CD4-positive, alpha-beta T cell treated with Interleukin-6 at 100 ng/mL for 8 hours (primary cell): ENCODE measurements at regions not wholly inside any gene's neighbourhood (a gene's known extent, or its start where the extent isn't known, plus 50 kb on each side); places are given as distances from the start of the nearest gene placed in this dataset.
"Not testable (repeated sequence)": the region's sequence is repeated elsewhere in the genome, so short reads cannot be mapped to it uniquely, and the experiment has no call there.

Experiments
- DNase-seq: peaks from one replicate; pipeline ENCODE4 v3.0.0-alpha.2; 2020; ENCODE audit warnings: mixed read lengths, low spot score

DNA sequence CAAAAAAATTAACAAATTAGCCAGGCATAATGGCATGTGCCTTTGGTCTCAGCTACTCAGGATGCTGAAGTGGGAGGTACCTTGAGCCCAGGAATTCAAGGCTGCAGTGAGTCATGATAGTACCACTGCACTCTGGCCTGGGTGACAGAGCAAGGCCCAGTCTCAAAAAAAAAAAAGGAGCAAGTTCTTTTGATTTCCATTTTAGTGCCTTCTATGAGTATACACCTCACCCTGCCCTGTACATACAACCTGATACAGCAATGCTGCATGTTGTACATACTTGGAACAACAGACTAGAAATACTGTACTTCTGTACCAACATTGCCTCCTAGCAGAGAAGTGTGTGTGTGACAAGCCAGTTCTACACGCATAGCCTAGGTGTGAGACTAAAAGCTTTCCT lies 97.3 kb upstream of the CARMIL1 start:
- DNase-seq = no peak

DNA sequence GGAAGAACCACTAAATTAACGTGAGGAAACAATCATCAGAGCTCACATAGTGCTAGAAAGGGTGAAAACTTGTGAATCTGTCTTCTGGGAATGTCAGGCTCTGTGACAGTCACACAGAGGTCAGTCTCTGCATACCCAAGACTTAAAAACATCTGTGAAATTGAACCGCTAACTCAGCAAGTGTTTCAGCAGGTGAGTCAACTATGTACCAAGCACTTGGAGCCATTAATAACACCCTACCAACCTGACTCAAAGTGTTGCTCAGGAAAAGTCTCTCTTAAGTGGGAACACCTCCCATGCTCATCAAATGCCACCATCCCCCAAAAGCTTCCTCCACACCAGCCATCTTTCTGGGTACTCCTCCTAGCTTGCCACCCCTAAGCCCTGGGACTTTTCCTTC lies 92.3 kb upstream of the CARMIL1 start:
- DNase-seq = no peak

DNA sequence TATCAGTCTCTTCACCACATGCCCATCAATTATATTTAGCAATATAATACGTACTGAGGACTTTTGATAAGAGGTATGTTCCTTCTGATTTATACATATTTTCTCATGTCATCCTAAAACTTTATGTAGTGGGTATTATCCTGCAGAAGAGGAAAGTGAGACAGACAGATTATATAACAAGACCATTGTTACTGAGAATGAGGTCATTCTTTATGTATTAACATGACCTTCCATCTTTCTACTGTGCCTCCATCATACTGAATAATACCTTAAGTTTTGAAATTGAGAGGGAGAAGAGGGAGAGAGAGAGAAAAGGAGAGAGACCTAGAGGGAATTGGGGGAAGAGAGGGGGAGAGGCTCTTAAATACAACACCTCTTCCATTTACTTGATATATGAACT lies 90.9 kb upstream of the CARMIL1 start:
- DNase-seq = no peak

DNA sequence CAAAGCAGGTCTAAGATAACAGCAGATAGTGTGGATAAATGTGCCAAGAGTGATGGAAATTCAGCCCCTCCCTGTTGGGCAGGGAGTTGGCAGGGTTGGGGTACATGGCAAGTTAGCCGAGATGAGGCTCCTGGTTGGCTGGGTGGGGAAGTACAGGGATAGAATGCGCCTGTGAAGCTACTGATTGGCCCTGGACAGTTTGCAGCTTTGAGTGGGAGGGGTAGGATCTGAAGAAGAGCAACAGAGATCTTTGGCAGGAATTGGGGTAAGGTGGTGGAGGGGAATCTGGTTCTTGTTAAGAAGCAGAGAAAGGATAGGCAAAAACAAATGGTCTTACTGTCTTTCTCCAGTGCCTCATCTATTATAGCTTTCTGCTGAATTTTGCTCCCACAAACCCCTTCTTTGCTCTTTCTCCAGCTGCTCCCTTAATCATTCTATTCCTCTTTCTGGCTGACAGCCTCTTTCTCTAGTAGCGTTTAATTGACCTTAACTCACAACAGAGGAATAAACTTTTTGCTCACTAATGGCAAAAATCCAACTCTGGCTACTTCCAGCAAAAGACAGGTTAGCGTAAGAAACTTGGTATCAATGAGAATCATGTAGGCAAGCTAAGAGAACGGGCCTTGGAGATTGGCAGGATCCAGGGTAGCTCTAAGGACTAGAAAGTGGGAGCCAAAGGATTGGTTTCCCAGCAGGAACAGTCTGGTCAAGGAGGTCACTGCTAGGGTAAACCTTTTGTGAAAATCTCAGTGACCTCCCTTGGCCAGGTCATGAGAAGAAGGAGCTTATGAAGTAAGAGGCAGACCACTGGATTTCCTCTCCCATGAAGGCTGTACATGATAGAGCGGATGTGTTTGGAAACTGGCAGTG lies 86.3 kb upstream of the CARMIL1 start:
- DNase-seq = no peak

DNA sequence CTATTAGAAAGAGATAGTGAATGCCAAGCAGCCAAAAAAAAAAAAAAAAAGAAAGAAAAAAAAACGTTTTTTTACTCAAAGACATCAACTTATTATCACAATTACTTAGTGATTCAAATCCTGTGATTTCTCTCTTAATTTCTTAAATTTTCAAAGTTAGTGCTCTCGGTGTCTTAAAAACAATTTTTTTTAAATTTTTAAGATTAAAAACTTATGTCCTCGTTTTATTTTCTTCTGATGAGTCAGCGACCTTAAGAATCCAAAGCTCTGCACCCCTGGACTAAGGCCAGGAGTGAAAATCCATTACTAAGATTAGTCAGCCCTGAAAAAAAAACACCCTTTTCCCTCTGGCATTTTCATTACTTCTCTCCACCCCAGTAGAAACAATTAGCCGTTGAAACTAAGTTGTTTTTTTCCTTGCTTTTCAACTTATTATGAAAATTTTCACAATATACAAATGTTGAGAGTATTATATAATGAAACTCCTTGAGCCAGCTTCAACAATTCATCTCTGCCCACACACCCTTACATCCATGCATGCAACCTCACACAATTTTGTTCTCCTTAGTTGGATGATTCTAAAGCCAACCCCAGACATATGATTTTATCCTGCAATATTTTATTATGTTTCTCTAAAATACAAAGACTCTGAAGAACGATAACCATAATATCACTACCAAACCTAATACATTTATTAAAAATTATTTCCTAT lies 85.6 kb upstream of the CARMIL1 start:
- no peak for DNase-seq

DNA sequence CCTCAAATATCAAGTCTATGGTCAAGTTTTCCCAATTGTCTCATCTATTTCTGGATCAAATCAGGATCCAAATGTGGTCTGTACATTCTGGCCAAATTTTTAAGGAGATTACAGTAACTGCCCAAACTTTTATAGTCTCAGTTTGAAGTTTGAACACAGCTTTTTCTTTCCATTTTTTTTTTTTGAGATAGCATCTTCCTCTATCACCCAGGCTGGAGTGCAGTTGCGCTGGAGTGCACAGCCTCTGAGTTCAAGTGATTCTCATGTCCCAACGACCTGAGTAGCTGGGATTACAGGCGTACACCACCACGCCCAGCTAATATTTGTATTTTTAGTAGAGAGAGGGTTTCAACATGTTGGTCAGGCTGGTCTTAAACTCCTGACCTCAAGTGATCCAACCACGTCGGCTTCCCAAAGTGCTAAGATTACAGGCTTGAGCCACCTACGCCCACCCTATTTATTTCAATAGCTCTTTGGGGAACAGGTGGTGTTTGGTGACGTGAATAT lies 84.9 kb upstream of the CARMIL1 start:
- no peak for DNase-seq

DNA sequence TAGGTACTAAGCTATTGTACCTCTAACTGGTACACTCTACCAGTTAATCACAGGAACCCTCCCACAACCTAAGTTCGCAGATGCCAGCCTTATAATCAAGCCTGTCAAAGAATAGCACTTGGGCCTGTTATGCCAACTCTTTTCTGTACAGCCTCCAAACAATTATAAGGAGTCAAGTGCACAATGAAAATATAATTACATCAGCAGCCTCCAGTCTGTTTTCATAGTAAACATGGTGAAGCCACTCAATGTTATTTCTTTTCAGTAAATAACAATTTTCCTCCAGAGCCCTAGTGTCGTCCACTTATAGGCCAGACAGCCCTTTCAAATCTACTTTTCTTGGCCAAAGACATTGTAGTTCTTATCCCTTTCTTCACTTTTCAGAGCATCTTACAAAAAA lies 82.7 kb upstream of the CARMIL1 start:
- no peak for DNase-seq

DNA sequence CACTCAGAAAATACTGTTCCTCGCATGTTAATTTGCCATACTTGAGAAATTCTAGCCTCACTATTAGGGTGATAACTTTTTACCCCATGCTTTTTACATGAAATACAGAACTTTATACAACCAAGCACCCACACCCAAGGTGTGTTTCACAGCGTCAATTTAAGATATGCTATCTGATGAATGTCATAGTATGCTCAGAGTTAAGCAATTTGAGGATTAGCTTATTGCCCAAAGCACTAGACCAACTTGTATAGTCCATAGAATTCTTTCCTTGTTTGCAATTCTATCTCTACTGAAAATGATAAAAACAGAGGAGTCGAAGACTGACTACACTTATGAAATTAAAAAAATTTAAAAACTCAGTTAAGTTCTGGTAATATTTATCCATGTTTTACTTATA lies 82.1 kb upstream of the CARMIL1 start:
- no peak for DNase-seq

DNA sequence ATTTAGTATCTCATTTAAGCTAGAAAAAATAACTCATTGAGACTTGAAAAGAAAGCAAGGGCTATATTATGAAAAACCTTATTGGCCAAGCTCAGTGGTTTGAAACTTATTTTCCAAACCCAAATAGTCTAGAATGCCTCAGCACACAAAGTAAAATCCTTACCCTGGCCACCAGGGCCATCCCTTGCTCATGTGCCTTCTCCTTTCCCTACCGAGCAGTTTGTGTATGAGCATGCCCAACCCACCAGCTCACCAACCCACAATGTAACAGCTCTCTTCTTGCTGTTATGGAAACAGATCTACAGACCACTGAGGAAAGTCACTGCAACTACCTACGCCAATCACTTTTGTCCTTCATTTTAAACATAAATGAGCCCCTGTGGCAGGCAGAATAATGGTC lies 79.6 kb upstream of the CARMIL1 start:
- no peak for DNase-seq

DNA sequence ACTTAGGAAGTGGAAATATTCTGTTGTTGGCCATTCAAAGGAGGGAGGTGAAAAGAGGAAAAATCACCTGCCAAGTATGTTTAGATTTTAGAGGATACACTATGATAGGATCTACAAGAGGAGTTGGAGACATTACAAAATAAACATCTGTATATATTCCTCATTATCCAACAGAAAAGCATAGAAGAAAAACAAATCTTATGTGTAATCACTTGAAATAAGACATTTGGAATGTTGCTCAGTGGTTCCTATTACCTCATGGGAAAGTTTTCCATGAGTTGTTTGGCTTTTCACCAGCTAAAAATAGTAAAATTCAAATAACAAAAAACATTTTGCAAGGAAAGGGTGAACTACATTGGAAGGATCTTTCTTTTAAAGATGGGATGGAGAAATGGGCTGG lies 76.7 kb upstream of the CARMIL1 start:
- DNase-seq = no peak

DNA sequence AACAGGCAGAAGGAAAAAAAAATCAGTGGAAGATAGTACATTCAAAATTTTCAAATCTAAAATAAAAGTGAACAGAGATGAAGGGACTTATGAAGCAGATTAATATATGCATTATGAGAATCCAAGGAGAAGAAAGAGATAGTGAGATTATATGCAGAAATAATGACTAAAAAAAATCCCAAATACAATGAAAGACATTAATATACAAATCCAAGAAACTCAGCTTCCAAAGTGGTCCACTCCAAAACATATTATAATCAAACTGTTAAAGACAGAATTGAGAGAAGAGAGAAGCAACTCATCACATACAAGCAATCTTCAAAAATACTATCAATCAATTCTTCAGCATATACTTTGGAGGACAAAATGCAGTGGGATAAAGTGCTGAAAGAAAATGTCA lies 73.5 kb upstream of the CARMIL1 start:
- DNase-seq = no peak

DNA sequence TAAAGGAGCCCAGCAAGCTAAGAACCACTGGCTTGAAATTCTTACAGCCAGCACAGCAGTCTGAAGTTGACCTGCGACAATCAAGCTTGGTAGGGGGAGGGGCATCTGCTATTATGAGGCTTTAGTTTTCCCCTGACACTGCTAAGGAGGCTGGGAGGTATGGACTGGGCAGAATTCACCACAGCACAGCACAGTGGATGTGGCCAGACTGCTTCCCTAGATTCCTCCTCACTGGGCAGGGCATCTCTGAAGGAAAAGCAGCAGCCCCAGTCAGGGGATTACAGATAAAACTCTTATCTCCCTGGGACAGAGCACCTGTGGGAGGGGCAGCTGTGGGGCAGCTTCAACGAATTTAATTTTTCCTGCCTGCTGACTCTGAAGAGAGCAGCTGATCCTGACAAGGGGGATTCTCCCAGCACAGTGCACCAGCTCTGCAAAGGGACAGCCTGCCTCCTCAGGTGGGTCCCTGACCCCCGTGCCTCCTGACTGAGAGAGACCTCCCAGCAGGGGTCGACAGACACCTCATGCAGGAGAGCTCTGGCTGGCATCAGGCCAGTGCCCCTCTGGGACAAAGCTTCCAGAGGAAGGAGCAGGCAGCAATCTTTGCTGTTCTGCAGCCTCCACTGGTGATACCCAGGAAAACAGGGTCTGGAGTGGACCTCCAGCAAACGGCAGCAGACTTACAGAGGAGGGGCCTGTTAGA lies 71.6 kb upstream of the CARMIL1 start:
- not testable (repeated sequence) for DNase-seq

DNA sequence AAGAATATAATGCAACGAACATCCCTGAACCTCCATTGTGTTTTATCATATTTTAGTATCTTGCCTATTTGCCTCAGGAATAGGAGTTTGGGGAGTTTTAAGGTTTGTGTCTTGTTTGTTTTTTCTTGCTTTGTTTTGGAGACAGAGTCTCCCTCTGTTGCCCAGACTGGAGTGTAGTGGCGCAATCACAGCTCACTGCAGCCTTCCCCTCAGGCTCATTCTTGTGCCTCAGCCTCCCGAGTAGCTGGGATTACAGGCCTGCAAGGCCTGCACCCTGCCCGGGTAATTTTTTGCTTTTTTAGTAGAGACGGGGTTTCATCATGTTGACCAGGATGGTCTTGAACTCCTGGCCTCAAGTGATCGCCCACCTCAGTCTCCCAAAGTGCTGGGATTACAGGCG lies 63.3 kb upstream of the CARMIL1 start:
- DNase-seq = no peak

DNA sequence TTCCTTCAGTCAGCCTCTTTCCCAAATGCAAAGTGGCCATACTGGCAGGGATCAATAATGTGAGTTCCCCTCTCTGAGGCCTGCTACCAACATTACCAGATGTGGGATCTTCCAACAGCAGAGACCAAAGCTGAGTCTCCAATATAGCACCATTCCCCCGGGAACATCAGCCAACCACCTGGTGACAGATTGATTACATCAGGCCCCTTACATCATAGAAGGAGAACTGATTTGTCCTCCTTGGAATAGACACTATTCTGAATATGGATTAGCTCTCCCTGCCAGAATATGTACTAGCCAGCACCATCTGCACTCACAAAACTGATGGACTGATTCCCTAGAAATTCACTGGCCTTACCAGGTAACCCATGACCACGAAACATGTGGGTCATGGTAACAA lies 61.9 kb upstream of the CARMIL1 start:
- no peak for DNase-seq

DNA sequence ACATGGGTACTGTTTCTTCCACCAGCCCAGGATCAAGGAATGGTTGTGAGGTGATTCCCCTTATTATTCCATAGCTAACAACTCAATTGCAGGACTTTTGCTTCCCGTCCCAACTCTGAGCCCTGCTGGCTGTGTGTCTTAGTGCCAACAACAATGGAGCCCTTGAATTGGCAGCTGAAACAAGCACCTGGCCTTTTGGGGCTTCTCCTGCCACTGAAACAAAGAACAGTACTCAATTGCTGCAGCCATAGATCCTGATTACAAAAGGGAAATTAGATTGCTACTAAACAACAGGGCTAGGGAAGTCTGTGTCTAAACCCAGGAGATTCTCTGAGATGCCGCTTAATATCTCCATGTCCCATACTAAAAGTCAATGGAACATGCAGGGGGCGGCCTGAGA lies 61.3 kb upstream of the CARMIL1 start:
- DNase-seq = no peak

DNA sequence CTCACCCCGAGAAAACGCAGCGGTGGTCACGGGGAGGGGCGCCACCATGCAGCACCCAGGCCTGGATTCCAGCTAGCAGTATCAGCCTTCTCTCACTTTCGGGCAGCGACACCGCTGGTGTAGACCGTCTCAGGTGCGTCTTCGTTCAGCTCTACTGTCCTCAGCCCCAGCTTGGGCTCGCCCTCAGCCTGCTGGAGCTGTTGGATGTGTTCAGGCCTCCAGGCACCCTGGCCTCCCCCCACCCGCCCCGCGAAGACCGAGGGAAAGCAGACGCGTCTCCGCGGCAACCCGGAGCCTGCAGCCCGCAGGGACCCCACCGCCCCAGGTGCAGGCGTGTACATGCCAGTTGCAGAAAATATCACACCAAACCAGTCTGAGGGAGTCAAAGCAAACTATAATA lies 60.8 kb upstream of the CARMIL1 start:
- DNase-seq = no peak

DNA sequence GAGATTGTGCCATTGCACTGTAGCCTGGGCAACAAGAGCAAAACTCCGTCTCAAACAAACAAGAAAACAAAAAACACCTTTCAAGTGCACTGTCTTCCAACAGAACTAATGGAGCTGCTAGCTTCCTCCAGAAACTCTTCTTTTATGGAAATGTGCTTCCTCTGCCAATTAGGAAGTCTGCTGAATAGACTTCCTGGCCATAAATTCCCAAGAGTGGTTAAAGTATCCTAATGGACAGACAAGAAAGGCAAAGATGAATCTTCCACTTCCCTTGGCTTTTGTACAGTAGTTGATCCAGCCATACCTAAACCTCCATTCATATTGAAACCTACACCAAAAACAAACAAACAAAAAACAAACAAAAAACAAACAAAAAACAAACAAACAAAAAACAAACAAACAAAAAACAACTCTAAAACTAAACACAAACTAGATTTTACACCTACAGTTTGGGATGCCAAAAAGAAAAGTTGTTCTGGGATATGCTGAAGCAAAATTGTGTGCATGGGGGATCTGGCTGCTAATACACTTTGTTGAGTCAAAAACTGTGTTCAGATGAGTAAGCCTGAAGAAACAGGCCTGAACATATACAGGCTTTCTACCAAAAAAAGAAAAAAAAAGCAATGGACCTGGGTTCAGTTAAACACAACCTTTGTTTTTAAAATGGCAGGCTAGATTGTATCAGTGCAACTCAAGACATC lies 59.8 kb upstream of the CARMIL1 start:
- no peak for DNase-seq

DNA sequence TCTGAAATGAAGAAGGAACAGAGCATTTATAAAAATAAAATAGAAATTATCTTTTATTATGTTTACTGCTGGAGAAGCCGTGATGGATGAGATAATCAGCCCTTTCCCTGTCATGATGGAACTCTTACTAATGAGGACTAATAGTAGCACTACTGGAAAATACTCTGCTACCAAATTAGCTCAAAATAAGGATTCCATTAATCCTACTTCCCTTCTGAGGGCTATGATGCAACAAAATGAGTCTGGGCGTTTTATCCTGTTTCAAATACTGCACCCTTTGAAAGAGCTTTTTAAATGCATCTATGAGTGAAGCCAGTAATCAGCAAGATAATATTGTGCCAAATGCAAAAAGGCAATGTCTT lies 59.3 kb upstream of the CARMIL1 start:
- no peak for DNase-seq

DNA sequence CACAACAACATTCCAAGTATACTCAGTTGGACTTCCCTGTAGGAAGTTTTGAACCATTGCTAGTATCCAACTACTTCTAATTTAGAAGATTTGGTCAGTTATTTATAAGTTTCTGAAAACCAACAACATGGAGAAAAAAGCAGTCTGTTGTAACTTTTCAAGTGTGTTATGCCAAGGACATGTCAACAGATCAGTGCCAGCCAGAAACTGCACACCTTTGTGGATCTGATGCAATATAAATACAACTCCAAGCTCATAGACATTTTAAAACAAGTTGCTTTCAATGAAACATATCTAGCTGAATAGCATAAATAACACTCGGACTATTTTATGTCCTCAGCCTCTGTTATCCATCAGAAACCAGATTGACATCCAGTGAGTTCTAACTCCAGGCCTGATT lies 58.3 kb upstream of the CARMIL1 start:
- no peak for DNase-seq

DNA sequence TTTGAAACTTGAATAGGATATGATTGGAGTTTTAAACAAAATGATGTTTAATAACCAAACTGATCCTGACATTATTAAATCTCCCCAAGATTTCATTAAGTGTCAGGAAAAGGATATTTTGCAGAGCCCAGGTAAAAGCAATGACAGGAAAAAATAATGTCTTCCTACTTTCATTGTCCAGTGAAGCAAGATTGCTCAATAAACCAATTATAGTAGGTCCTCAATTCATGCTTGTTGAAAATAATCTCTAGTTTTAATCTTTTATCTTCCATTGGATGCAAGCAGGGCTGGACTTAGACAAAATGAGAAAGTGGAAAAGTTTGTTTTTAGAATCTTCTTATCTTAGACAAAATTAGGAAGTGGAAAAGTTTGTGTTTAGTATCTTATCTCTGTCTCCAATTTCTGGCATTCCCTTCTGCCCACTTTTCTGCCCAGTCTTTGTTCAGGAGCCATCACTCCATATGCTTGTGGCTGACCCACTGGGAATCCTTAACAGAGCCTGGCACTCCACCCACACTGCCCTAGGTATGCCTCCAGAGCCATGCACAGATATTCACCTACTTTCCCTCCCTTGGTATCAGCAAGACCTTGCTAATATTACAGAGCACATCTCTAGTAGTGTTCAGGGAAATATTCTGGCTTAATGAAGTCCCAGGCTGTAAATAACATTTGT lies 57.0 kb upstream of the CARMIL1 start:
- no peak for DNase-seq

DNA sequence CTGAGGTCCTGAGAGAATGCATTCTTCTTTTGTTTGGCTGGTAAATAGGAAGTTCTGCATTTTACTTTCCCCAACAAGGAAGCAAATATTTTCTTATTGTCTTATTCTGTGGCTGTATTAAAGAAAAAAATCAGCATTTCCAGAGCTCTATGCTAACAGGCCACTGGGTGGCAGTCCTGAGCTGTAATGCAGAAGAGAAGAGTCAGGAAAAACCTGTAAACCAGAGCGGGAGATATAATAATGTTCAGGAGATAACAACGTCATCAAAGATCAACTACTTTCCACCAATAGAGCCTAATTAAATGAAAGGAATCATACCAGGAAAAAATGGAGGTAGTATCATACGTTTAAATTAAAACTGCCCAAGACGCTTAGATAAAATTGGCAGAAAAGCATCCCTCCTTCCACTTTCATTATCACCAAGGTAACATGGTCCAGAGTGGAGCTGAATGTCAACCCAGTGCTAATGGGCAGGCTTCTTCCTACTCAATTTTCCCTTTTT lies 55.6 kb upstream of the CARMIL1 start:
- DNase-seq = peak; percentile 45

DNA sequence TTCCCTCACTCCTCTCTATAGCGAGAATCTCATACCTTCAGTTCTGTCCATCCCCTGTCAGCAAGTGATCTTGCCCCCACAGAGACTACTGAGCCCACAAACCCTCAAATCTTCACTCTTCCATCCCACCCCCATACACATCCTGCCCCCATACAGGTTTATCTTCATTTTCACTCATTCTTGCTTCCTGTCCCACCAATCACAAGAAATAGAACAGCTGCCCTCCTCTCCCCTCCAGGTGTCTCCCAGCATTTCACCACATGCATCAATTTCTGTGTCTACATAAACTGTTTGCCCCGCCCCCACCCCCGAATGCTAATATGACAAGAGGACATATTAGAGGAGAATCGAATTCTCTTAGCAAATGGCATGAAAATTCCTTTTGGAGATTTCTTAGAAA lies 54.9 kb upstream of the CARMIL1 start:
- DNase-seq = no peak
